Neural progenitor cell (in vitro differentiated cells): ENCODE measurements at regions not wholly inside any gene's neighbourhood (a gene's known extent, or its start where the extent isn't known, plus 50 kb on each side); places are given as distances from the start of the nearest gene placed in this dataset.

Experiments
- EZH2 ChIP-seq: fragments of 200-600 bp; sonication (generic); IDR thresholded peaks from 2 replicates; pipeline ENCODE4 v1.6.1; 2017; ENCODE audit warnings: antibody characterized with exemption, mild to moderate bottlenecking, moderate library complexity
- EZH2phosphoT487 ChIP-seq: fragments of 200-600 bp; sonication (generic); IDR thresholded peaks from 2 replicates; pipeline ENCODE4 v1.6.1; 2017; ENCODE audit warnings: antibody characterized with exemption
- TF ChIP-seq, protein P1 (sequence below): fragments of 200-600 bp; sonication (generic); IDR thresholded peaks from 2 replicates; pipeline ENCODE4 v1.5.1; 2017; ENCODE audit warnings: antibody characterized with exemption, mild to moderate bottlenecking

GRCh38 chr16:59892376-59892775 lies 1158.3 kb upstream of the GOT2 start:
- no peak for TF ChIP-seq EZH2
- TF ChIP-seq, protein P1, sequence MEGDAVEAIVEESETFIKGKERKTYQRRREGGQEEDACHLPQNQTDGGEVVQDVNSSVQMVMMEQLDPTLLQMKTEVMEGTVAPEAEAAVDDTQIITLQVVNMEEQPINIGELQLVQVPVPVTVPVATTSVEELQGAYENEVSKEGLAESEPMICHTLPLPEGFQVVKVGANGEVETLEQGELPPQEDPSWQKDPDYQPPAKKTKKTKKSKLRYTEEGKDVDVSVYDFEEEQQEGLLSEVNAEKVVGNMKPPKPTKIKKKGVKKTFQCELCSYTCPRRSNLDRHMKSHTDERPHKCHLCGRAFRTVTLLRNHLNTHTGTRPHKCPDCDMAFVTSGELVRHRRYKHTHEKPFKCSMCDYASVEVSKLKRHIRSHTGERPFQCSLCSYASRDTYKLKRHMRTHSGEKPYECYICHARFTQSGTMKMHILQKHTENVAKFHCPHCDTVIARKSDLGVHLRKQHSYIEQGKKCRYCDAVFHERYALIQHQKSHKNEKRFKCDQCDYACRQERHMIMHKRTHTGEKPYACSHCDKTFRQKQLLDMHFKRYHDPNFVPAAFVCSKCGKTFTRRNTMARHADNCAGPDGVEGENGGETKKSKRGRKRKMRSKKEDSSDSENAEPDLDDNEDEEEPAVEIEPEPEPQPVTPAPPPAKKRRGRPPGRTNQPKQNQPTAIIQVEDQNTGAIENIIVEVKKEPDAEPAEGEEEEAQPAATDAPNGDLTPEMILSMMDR: no peak
- TF ChIP-seq EZH2phosphoT487: no peak
